Left lung (tissue), 4 donors: ENCODE measurements at regions not wholly inside any gene's neighbourhood (a gene's known extent, or its start where the extent isn't known, plus 50 kb on each side); places are given as distances from the start of the nearest gene placed in this dataset.
A peak's percentile ranks its signal among the peaks of the same experiment; 100 is the strongest.

Source experiments
- ATAC-seq: fragments of 200-7000 bp; cut with Tn5 transposase; one replicate; pipeline ENCODE4 v1.9.1; 2020; ENCODE audit warnings: moderate library complexity
- DNase-seq, 4 donors: peaks; one replicate each; pipeline ENCODE4 v3.0.0-alpha.2; 2013 to 2020
- H3K27ac ChIP-seq, 2 donors: fragments of 200-600 bp; sonication (generic) in 1 of 2; one replicate each; pipeline versions ENCODE4 v1.5.0 to v1.8.0; 2020 to 2021
- H3K27me3 ChIP-seq, 2 donors: fragments of 200-600 bp; sonication (generic) in 1 of 2; one replicate each; pipeline versions ENCODE4 v1.5.0 to v1.8.0; 2020 to 2021
- H3K36me3 ChIP-seq, 2 donors: fragments of 200-600 bp; sonication (generic) in 1 of 2; one replicate each; pipeline versions ENCODE4 v1.5.0 to v1.8.0; 2020 to 2021
- H3K4me1 ChIP-seq, 2 donors: fragments of 200-600 bp; one replicate each; pipeline ENCODE4 v1.8.0; 2021
- H3K4me3 ChIP-seq, 2 donors: fragments of 200-600 bp; sonication (generic) in 1 of 2; one replicate each; pipeline versions ENCODE4 v1.5.0 to v1.8.0; 2020 to 2021; ENCODE audit warnings: mild to moderate bottlenecking in 1 of 2
- H3K9me3 ChIP-seq, 2 donors: fragments of 200-600 bp; sonication (generic) in 1 of 2; one replicate each; pipeline versions ENCODE4 v1.5.0 to v1.8.0; 2020 to 2021
- intact Hi-C, 2 donors: fragments of 100-400 bp; cut with DNase I; formaldehyde crosslinking; loops; one replicate each; pipeline versions ENCODE4 v1.11.2 to v1.14.2; 2022
- TF ChIP-seq, protein P1 (sequence below), 2 donors: fragments of 200-600 bp; sonication (generic) in 1 of 2; IDR thresholded peaks; one replicate each; pipeline versions ENCODE4 v1.5.0 to v1.8.0; 2021; ENCODE audit warnings: antibody characterized with exemption in 2 of 2
- donor health status: DM: no; HTN: yes; CAD: no.
- donor health status: DM: no; HTN: no; CAD: no.

DNA sequence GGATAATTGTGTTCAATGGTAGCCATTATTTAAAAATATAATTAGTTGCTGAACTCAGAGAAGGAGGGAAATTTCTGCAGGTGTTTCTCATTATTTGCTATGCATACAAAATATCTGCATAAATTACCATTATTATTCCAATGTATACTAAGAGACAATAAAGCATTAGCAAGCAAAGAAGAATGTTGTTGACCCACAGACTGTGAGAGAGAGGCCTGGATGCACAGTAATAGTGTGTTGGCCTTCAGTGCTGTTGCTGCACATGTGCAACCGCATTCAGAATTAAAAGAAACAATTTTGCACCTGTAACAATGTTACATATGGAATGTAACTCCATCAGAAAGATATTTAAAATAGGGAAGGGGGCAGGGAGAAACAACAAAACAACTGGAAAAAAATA, 155.6 kb upstream of the KCNH8 start:
- DNase-seq (no peak), ATAC-seq (no peak)
- H3K4me1 ChIP-seq, result no peaks in the 10 kb centered on the region
- intact Hi-C loops, result no loop called here
- no peak overlapping the region for H3K4me3 ChIP-seq
- H3K9me3 ChIP-seq, result peaks cover 0 to 5% of the 10 kb centered on the region in 2 donors
- TF ChIP-seq, protein P1, sequence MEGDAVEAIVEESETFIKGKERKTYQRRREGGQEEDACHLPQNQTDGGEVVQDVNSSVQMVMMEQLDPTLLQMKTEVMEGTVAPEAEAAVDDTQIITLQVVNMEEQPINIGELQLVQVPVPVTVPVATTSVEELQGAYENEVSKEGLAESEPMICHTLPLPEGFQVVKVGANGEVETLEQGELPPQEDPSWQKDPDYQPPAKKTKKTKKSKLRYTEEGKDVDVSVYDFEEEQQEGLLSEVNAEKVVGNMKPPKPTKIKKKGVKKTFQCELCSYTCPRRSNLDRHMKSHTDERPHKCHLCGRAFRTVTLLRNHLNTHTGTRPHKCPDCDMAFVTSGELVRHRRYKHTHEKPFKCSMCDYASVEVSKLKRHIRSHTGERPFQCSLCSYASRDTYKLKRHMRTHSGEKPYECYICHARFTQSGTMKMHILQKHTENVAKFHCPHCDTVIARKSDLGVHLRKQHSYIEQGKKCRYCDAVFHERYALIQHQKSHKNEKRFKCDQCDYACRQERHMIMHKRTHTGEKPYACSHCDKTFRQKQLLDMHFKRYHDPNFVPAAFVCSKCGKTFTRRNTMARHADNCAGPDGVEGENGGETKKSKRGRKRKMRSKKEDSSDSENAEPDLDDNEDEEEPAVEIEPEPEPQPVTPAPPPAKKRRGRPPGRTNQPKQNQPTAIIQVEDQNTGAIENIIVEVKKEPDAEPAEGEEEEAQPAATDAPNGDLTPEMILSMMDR (IDR thresholded peaks at IDR 0.05), result no peak
- no peak overlapping the region for H3K27ac ChIP-seq
- no peaks in the 10 kb centered on the region for H3K27me3 ChIP-seq
- H3K36me3 ChIP-seq, result no peaks in the 10 kb centered on the region

DNA sequence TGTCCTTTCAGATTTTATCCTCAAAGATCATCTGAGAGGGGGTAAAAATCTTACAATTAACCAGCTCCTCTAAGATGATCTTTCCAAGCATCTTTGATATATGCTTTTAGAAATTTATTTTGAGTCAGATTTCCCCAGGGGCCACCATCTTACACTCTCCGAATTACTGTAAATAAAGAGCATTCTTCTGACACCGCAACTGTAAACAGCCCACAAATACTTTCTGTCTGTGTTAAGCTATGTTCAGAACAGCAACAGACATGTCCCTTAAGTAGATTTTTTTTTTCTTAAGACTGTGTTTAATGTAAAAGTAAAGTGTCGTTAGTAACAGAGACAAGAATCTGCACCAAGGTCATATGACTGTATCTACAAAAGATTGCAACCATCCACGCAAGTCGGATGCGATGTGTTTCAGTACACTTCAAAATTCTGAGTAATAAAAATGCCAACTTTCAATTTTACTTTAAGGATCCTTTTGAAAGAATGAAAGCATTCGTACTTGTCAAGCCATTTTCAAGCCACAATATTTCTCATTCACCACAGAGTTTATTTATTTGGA, 159.0 kb upstream of the KCNH8 start:
- ATAC-seq, result no peak
- Histone ChIP-seq H3K36me3 (no peaks in the 10 kb centered on the region), H3K27ac (no peak overlapping the region), H3K9me3 (no peaks in the 10 kb centered on the region), H3K4me1 (no peaks in the 10 kb centered on the region), H3K4me3 (no peak overlapping the region), H3K27me3 (no peaks in the 10 kb centered on the region)
- intact Hi-C loops, result no loop called here
- TF ChIP-seq, protein P1 (IDR thresholded peaks at IDR 0.05), result no peak
- no peak for DNase-seq

DNA sequence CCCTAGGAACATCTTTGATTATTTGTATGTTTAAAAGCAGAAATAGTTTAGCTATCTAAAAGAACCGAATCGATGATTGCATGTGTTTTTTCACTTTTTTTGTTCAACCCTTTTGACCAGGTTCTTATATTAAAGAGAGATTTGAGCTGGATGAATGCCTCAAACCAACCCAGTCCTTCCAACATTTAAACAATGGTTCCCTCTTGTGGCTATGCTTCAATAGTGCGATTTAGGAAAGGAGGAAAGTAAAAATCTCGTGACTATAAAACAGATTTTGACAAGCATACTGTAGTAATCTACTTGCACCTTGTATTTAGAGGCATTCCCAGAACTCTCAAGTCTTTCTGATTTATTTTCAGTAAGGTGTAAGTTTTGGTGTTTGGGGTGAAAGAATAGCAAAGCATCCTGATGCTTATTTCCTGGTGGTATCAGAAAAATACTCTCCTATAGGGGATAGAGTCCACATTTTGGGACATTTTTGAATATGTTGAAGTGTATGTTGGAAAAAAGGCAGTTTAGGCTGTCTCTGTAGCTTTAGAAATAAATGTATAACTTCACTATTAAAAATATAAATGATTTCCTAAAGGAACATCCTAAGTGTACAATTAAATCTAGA, 159.6 kb upstream of the KCNH8 start:
- DNase-seq (peak in 2 of 4 donors; percentile 11 to 19), ATAC-seq (peak; percentile 49)
- Histone ChIP-seq H3K4me3 (no peak overlapping the region), H3K27ac (no peak overlapping the region), H3K36me3 (no peaks in the 10 kb centered on the region), H3K4me1 (no peaks in the 10 kb centered on the region), H3K27me3 (no peaks in the 10 kb centered on the region), H3K9me3 (no peaks in the 10 kb centered on the region)
- TF ChIP-seq, protein P1 (IDR thresholded peaks at IDR 0.05), result peak; percentile 20 to 34
- intact Hi-C loops, result no loop called here

DNA sequence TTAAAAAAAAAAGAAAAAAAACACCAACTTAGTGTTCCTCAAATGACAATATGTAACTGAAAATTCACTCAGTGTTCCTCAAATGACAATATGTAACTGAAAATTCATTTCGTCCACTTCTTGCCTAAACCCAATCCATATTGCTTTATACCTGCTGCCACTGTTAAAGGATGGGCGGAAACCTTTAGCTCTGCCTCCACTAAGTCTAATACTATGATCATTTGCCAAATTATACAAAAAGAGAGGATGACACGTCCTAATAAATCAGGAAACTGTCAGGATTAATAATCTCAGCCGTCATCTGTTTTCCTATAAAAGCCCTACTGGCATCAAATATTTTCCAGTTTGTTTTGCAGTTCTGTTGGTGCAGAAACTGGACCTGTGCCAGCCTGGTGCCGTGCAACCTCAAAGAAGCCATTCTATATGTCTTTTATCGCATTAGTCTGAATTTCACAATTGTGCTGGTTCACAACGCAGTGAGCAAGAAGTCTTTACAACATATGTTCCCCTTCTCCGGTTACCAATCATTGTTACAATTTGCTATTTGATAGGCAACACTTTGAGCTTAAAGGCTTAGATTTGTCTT, 160.4 kb upstream of the KCNH8 start:
- Histone ChIP-seq H3K27ac (no peak overlapping the region), H3K4me1 (no peaks in the 10 kb centered on the region), H3K9me3 (no peaks in the 10 kb centered on the region), H3K36me3 (no peaks in the 10 kb centered on the region), H3K27me3 (no peaks in the 10 kb centered on the region), H3K4me3 (no peak overlapping the region)
- intact Hi-C loops, result no loop called here
- no peak for DNase-seq
- TF ChIP-seq, protein P1 (IDR thresholded peaks at IDR 0.05), result no peak
- no peak for ATAC-seq

DNA sequence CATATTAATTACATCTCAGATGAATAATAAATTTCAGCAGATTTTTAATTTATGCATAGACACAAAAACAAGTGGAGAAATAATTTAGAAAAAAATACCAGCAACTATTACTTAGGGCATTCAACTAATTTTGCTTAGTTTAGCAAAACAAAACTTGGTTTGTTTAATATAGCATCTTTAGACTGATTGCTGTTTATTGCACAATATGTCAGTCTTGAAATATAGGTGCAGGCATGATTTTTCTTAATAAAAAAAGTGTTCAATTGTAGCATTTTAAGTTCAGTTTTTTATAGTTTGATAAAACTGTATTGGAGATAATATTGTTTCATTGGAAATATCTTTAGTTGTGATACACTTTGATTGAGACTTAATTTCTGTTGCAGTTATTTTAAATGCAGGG, 161.2 kb upstream of the KCNH8 start:
- DNase-seq, result no peak
- no peaks in the 10 kb centered on the region for H3K4me1 ChIP-seq
- H3K27me3 ChIP-seq, result no peaks in the 10 kb centered on the region
- H3K36me3 ChIP-seq, result no peaks in the 10 kb centered on the region
- H3K27ac ChIP-seq, result no peak overlapping the region
- H3K4me3 ChIP-seq, result no peak overlapping the region
- TF ChIP-seq, protein P1 (IDR thresholded peaks at IDR 0.05), result no peak
- intact Hi-C loops, result no loop called here
- ATAC-seq, result no peak
- no peaks in the 10 kb centered on the region for H3K9me3 ChIP-seq
